GM23338 (cell line): ENCODE measurements at regions not wholly inside any gene's neighbourhood (a gene's known extent, or its start where the extent isn't known, plus 50 kb on each side); places are given as distances from the start of the nearest gene placed in this dataset.

Experiments used
- ATAC-seq: fragments of 200-7000 bp; cut with Tn5 transposase; 3 replicates; pipeline ENCODE4 v1.9.1; 2020
- DNase-seq: peaks from one replicate; pipeline ENCODE4 v3.0.0-alpha.2; 2015; ENCODE audit warnings: low spot score
- H2AFZ ChIP-seq: fragments of 200-600 bp; sonication (generic); 2 replicates; pipeline ENCODE4 v1.8.0; 2016; ENCODE audit warnings: antibody characterized with exemption, mild to moderate bottlenecking, moderate library complexity
- H3F3A ChIP-seq: fragments of 200-600 bp; sonication (generic); replicated peaks from 2 replicates; pipeline ENCODE4 v1.8.0; 2017; ENCODE audit warnings: antibody characterized with exemption, mixed run types, low read depth
- H3K27ac ChIP-seq: fragments of 200-600 bp; sonication (generic); 2 replicates; pipeline ENCODE4 v1.6.1; 2016; ENCODE audit warnings: low read depth
- H3K27me3 ChIP-seq: fragments of 200-600 bp; sonication (generic); 2 replicates; pipeline ENCODE4 v1.8.0; 2016; ENCODE audit warnings: mild to moderate bottlenecking, mixed run types, moderate library complexity; ENCODE audit not compliant: insufficient read depth
- H3K36me3 ChIP-seq: fragments of 200-600 bp; sonication (generic); 2 replicates; pipeline ENCODE4 v1.8.0; 2016; ENCODE audit warnings: mild to moderate bottlenecking; ENCODE audit not compliant: insufficient read depth
- H3K4me1 ChIP-seq: fragments of 200-600 bp; sonication (generic); 2 replicates; pipeline ENCODE4 v1.8.0; 2016; ENCODE audit warnings: mild to moderate bottlenecking, moderate library complexity; ENCODE audit not compliant: insufficient read depth
- H3K4me2 ChIP-seq: fragments of 200-600 bp; sonication (generic); 2 replicates; pipeline ENCODE4 v1.7.1; 2017; ENCODE audit warnings: mixed run types
- H3K4me3 ChIP-seq: fragments of 200-600 bp; sonication (generic); 2 replicates; pipeline ENCODE4 v1.6.1; 2016; ENCODE audit warnings: mixed run types
- H3K79me2 ChIP-seq: fragments of 200-600 bp; sonication (generic); replicated peaks from 2 replicates; pipeline ENCODE4 v1.8.0; 2017; ENCODE audit warnings: mild to moderate bottlenecking; ENCODE audit not compliant: insufficient read depth
- H3K9me2 ChIP-seq: fragments of 200-600 bp; sonication (generic); 2 replicates; pipeline ENCODE4 v1.8.0; 2017; ENCODE audit not compliant: insufficient read depth
- H4K20me1 ChIP-seq: fragments of 200-600 bp; sonication (generic); replicated peaks from 2 replicates; pipeline ENCODE4 v1.8.0; 2017; ENCODE audit warnings: mild to moderate bottlenecking; ENCODE audit not compliant: insufficient read depth
- H3K27ac Mint-ChIP-seq: 2 replicates; pipeline ENCODE4 v1.8.0; 2020; ENCODE audit warnings: inconsistent platforms, mild to moderate bottlenecking, moderate library complexity, mixed read lengths
- H3K27me3 Mint-ChIP-seq: 3 replicates; pipeline ENCODE4 v1.8.0; 2022; ENCODE audit warnings: low read depth, mild to moderate bottlenecking, moderate library complexity, mixed read lengths, inconsistent platforms; ENCODE audit not compliant: insufficient read depth, poor library complexity
- H3K36me3 Mint-ChIP-seq: 3 replicates; pipeline ENCODE4 v1.8.0; 2021; ENCODE audit warnings: low read depth, mild to moderate bottlenecking, inconsistent platforms, moderate library complexity, mixed read lengths
- H3K4me1 Mint-ChIP-seq: 3 replicates; pipeline ENCODE4 v1.8.0; 2020; ENCODE audit warnings: mild to moderate bottlenecking, inconsistent platforms, mixed read lengths
- H3K4me3 Mint-ChIP-seq: 3 replicates; pipeline ENCODE4 v1.8.0; 2021; ENCODE audit warnings: moderate library complexity, mild to moderate bottlenecking, inconsistent platforms, mixed read lengths
- H3K9me3 Mint-ChIP-seq: 3 replicates; pipeline ENCODE4 v1.8.0; 2020; ENCODE audit warnings: moderate library complexity, mild to moderate bottlenecking, inconsistent platforms, mixed read lengths
- CREB1 ChIP-seq: fragments of 250-450 bp; sonication (Bioruptor Pico); IDR thresholded peaks from 2 replicates; pipeline ENCODE4 v1.5.0; 2020; ENCODE audit warnings: low read depth, mild to moderate bottlenecking, moderate library complexity
- ETS1 ChIP-seq: IDR thresholded peaks from 2 replicates; pipeline ENCODE4 v1.6.1; 2016; ENCODE audit warnings: antibody characterized with exemption
- EZH2 ChIP-seq: fragments of 200-600 bp; sonication (generic); IDR thresholded peaks from one replicate; pipeline ENCODE4 v1.8.0; 2017; ENCODE audit warnings: antibody characterized with exemption, mild to moderate bottlenecking, low read depth; ENCODE audit not compliant: unreplicated experiment
- EZH2phosphoT487 ChIP-seq: fragments of 200-600 bp; sonication (generic); IDR thresholded peaks from one replicate; pipeline ENCODE4 v1.8.1; 2018; ENCODE audit warnings: antibody characterized with exemption; ENCODE audit not compliant: unreplicated experiment
- JUNB ChIP-seq: IDR thresholded peaks from one replicate; pipeline ENCODE4 v1.6.1; 2016; ENCODE audit warnings: antibody characterized with exemption; ENCODE audit not compliant: unreplicated experiment
- NANOG ChIP-seq: IDR thresholded peaks from 2 replicates; pipeline ENCODE4 v1.6.1; 2016; ENCODE audit warnings: antibody characterized with exemption, borderline replicate concordance
- POLR2AphosphoS5 ChIP-seq: IDR thresholded peaks from 2 replicates; pipeline ENCODE4 v1.6.1; 2016; ENCODE audit warnings: antibody characterized with exemption, low read depth
- STAT1 ChIP-seq: IDR thresholded peaks from one replicate; pipeline ENCODE4 v1.6.1; 2016; ENCODE audit warnings: antibody characterized with exemption; ENCODE audit not compliant: unreplicated experiment
- ZNF114 ChIP-seq: fragments of 250-450 bp; sonication (Bioruptor Pico); IDR thresholded peaks from 2 replicates; pipeline ENCODE4 v1.5.0; 2020; ENCODE audit warnings: mild to moderate bottlenecking, moderate library complexity
- ZNF331 ChIP-seq: fragments of 250-450 bp; sonication (Bioruptor Pico); IDR thresholded peaks from 2 replicates; pipeline ENCODE4 v1.5.0; 2020; ENCODE audit warnings: low read depth, mild to moderate bottlenecking, moderate library complexity
- TF ChIP-seq, protein P1 (sequence below): fragments of 250-450 bp; sonication (Bioruptor Pico); IDR thresholded peaks from 2 replicates; pipeline ENCODE4 v1.5.0; 2020; ENCODE audit warnings: mild to moderate bottlenecking, moderate library complexity
- TF ChIP-seq, protein P2 (sequence below): IDR thresholded peaks from one replicate; pipeline ENCODE4 v1.6.1; 2018; ENCODE audit warnings: antibody characterized with exemption; ENCODE audit not compliant: unreplicated experiment
- TF ChIP-seq, protein P3 (sequence below), 2 experiments: fragments of 200-600 bp in 1 of 2; sonication (generic) in 1 of 2; conservative IDR thresholded peaks; 2 replicates each; pipeline versions ENCODE4 v1.5.1 to v1.6.1; 2016 to 2017; ENCODE audit warnings: antibody characterized with exemption in 2 of 2, low read depth in 2 of 2, mild to moderate bottlenecking in 2 of 2, moderate library complexity in 1 of 2

GRCh38 chr15:93319121-93319814, 230.3 kb upstream of the RGMA start:
- H3K4me3 Mint-ChIP-seq = no peak overlapping the region
- Histone ChIP-seq H3K4me1 (no peaks in the 10 kb centered on the region), H3K36me3 (no peaks in the 10 kb centered on the region), H3F3A (no peaks in the 10 kb centered on the region), H3K27ac (no peak overlapping the region), H3K79me2 (no peaks in the 10 kb centered on the region), H4K20me1 (no peaks in the 10 kb centered on the region), H3K4me2 (no peak overlapping the region), H3K4me3 (no peak overlapping the region), H3K9me2 (no peaks in the 10 kb centered on the region), H2AFZ (no peak overlapping the region), H3K27me3 (no peaks in the 10 kb centered on the region)
- peaks cover 3% of the 10 kb centered on the region; the same call in 1 of the 3 replicates for H3K9me3 Mint-ChIP-seq
- 0 out of 3 replicates have a peak, but pooled peaks cover 2% of the 10 kb centered on the region for H3K36me3 Mint-ChIP-seq
- H3K27ac Mint-ChIP-seq = no peak overlapping the region
- DNase-seq (no peak), ATAC-seq (peak; percentile 56; the same call in 2 of the 3 replicates)
- H3K27me3 Mint-ChIP-seq = peaks cover 4% of the 10 kb centered on the region
- TF ChIP-seq POLR2AphosphoS5 (no peak), ETS1 (no peak), ZNF114 (CRISPR knock-in tag) (no peak), EZH2 (no peak), STAT1 (no peak), JUNB (no peak), ZNF331 (CRISPR knock-in tag) (no peak), CREB1 (CRISPR knock-in tag) (no peak), NANOG (no peak), EZH2phosphoT487 (no peak)
- TF ChIP-seq, protein P1, sequence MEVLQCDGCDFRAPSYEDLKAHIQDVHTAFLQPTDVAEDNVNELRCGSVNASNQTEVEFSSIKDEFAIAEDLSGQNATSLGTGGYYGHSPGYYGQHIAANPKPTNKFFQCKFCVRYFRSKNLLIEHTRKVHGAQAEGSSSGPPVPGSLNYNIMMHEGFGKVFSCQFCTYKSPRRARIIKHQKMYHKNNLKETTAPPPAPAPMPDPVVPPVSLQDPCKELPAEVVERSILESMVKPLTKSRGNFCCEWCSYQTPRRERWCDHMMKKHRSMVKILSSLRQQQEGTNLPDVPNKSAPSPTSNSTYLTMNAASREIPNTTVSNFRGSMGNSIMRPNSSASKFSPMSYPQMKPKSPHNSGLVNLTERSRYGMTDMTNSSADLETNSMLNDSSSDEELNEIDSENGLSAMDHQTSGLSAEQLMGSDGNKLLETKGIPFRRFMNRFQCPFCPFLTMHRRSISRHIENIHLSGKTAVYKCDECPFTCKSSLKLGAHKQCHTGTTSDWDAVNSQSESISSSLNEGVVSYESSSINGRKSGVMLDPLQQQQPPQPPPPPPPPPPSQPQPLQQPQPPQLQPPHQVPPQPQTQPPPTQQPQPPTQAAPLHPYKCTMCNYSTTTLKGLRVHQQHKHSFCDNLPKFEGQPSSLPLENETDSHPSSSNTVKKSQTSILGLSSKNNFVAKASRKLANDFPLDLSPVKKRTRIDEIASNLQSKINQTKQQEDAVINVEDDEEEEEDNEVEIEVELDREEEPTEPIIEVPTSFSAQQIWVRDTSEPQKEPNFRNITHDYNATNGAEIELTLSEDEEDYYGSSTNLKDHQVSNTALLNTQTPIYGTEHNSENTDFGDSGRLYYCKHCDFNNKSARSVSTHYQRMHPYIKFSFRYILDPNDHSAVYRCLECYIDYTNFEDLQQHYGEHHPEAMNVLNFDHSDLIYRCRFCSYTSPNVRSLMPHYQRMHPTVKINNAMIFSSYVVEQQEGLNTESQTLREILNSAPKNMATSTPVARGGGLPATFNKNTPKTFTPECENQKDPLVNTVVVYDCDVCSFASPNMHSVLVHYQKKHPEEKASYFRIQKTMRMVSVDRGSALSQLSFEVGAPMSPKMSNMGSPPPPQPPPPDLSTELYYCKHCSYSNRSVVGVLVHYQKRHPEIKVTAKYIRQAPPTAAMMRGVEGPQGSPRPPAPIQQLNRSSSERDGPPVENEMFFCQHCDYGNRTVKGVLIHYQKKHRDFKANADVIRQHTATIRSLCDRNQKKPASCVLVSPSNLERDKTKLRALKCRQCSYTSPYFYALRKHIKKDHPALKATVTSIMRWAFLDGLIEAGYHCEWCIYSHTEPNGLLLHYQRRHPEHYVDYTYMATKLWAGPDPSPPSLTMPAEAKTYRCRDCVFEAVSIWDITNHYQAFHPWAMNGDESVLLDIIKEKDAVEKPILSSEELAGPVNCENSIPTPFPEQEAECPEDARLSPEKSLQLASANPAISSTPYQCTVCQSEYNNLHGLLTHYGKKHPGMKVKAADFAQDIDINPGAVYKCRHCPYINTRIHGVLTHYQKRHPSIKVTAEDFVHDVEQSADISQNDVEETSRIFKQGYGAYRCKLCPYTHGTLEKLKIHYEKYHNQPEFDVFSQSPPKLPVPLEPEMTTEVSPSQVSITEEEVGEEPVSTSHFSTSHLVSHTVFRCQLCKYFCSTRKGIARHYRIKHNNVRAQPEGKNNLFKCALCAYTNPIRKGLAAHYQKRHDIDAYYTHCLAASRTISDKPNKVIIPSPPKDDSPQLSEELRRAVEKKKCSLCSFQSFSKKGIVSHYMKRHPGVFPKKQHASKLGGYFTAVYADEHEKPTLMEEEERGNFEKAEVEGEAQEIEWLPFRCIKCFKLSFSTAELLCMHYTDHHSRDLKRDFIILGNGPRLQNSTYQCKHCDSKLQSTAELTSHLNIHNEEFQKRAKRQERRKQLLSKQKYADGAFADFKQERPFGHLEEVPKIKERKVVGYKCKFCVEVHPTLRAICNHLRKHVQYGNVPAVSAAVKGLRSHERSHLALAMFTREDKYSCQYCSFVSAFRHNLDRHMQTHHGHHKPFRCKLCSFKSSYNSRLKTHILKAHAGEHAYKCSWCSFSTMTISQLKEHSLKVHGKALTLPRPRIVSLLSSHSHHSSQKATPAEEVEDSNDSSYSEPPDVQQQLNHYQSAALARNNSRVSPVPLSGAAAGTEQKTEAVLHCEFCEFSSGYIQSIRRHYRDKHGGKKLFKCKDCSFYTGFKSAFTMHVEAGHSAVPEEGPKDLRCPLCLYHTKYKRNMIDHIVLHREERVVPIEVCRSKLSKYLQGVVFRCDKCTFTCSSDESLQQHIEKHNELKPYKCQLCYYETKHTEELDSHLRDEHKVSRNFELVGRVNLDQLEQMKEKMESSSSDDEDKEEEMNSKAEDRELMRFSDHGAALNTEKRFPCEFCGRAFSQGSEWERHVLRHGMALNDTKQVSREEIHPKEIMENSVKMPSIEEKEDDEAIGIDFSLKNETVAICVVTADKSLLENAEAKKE (CRISPR knock-in tag) = no peak
- TF ChIP-seq, protein P2, sequence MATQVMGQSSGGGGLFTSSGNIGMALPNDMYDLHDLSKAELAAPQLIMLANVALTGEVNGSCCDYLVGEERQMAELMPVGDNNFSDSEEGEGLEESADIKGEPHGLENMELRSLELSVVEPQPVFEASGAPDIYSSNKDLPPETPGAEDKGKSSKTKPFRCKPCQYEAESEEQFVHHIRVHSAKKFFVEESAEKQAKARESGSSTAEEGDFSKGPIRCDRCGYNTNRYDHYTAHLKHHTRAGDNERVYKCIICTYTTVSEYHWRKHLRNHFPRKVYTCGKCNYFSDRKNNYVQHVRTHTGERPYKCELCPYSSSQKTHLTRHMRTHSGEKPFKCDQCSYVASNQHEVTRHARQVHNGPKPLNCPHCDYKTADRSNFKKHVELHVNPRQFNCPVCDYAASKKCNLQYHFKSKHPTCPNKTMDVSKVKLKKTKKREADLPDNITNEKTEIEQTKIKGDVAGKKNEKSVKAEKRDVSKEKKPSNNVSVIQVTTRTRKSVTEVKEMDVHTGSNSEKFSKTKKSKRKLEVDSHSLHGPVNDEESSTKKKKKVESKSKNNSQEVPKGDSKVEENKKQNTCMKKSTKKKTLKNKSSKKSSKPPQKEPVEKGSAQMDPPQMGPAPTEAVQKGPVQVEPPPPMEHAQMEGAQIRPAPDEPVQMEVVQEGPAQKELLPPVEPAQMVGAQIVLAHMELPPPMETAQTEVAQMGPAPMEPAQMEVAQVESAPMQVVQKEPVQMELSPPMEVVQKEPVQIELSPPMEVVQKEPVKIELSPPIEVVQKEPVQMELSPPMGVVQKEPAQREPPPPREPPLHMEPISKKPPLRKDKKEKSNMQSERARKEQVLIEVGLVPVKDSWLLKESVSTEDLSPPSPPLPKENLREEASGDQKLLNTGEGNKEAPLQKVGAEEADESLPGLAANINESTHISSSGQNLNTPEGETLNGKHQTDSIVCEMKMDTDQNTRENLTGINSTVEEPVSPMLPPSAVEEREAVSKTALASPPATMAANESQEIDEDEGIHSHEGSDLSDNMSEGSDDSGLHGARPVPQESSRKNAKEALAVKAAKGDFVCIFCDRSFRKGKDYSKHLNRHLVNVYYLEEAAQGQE = no peak
- TF ChIP-seq, protein P3, sequence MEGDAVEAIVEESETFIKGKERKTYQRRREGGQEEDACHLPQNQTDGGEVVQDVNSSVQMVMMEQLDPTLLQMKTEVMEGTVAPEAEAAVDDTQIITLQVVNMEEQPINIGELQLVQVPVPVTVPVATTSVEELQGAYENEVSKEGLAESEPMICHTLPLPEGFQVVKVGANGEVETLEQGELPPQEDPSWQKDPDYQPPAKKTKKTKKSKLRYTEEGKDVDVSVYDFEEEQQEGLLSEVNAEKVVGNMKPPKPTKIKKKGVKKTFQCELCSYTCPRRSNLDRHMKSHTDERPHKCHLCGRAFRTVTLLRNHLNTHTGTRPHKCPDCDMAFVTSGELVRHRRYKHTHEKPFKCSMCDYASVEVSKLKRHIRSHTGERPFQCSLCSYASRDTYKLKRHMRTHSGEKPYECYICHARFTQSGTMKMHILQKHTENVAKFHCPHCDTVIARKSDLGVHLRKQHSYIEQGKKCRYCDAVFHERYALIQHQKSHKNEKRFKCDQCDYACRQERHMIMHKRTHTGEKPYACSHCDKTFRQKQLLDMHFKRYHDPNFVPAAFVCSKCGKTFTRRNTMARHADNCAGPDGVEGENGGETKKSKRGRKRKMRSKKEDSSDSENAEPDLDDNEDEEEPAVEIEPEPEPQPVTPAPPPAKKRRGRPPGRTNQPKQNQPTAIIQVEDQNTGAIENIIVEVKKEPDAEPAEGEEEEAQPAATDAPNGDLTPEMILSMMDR (conservative IDR thresholded peaks at IDR 0.05; ENCODE audit: low read depth in 2 of 2) = no peak
- H3K4me1 Mint-ChIP-seq = 0 out of 3 replicates have a peak, but pooled peaks cover 2% of the 10 kb centered on the region
